ENCODE measurements at regions not wholly inside any gene's neighbourhood (a gene's known extent, or its start where the extent isn't known, plus 50 kb on each side); places are given as distances from the start of the nearest gene placed in this dataset.

DNA sequence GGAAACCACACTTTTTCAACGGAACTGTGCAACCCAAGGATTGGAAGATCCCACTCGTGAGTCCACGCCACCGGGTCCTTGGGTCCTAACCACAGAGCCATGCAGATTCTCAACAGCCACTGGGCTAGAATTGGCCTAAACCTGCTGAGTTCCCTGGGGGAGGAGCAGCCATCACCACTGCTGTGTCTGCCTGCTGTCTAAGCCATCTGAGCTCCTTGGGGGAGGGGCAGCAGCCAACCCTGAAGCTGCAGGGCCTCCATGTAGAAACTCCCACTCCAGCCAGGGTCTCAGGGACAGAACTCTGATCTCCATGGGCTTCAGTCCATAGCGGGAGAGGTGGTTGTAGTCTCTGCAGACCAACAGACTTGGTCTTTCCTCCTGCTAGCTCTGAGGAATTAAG is 154.6 kb upstream of the VGLL2 start:
- TF ChIP-seq, protein P1, sequence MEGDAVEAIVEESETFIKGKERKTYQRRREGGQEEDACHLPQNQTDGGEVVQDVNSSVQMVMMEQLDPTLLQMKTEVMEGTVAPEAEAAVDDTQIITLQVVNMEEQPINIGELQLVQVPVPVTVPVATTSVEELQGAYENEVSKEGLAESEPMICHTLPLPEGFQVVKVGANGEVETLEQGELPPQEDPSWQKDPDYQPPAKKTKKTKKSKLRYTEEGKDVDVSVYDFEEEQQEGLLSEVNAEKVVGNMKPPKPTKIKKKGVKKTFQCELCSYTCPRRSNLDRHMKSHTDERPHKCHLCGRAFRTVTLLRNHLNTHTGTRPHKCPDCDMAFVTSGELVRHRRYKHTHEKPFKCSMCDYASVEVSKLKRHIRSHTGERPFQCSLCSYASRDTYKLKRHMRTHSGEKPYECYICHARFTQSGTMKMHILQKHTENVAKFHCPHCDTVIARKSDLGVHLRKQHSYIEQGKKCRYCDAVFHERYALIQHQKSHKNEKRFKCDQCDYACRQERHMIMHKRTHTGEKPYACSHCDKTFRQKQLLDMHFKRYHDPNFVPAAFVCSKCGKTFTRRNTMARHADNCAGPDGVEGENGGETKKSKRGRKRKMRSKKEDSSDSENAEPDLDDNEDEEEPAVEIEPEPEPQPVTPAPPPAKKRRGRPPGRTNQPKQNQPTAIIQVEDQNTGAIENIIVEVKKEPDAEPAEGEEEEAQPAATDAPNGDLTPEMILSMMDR (IDR thresholded peaks at IDR 0.05): no peak
- no peak for TF ChIP-seq POLR2A (IDR thresholded peaks at IDR 0.05)

Data from heart left ventricle (tissue), 13 donors.